ENCODE measurements at regions not wholly inside any gene's neighbourhood (a gene's known extent, or its start where the extent isn't known, plus 50 kb on each side); places are given as distances from the start of the nearest gene placed in this dataset.
"Not testable (repeated sequence)": the region's sequence is repeated elsewhere in the genome, so short reads cannot be mapped to it uniquely, and the experiment has no call there.

DNA sequence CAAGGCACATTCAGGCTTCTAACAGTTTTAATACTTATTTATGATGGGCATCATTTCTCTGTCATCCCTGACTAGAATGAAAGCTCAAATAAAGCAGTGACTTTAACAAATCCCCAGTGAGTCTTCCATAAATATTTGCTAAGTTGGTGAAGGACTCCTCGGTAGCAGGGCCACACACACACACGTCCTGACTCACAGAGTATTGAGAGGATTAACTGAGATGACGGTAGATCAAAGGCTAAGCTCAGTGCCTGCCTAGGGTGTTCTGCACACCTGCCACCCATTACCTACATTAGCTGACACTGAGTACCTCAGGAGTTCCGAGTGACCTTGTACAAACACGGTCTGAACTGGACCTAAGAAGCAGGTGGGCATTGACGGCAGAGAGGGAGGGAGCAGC lies 197.3 kb upstream of the SFSWAP start:
- no peak for DNase-seq (ENCODE audit: low spot score)

GRCh38 chr12:131520553-131520952 lies 190.3 kb upstream of the SFSWAP start:
- DNase-seq (ENCODE audit: low spot score) = not testable (repeated sequence)

DNA sequence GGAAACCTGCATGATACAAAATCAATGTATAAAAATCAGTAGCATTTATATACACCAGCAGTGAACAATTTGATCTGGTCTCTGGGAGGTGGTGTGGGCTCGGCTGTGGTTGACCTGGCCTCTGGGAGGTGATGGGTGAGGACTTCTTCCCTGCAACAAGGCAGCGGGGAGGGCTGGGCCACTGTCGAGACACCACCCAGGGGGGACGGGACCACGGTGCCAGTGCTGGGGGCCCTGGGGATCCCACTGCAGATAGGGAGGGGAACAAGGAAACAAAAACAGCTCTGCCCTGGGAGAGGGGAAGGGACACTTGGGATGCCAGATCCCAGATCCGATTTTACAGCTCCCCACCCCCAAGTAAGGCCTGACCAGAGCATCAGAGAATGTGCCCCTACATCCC lies 189.6 kb upstream of the SFSWAP start:
- no peak for DNase-seq (ENCODE audit: low spot score)

DNA sequence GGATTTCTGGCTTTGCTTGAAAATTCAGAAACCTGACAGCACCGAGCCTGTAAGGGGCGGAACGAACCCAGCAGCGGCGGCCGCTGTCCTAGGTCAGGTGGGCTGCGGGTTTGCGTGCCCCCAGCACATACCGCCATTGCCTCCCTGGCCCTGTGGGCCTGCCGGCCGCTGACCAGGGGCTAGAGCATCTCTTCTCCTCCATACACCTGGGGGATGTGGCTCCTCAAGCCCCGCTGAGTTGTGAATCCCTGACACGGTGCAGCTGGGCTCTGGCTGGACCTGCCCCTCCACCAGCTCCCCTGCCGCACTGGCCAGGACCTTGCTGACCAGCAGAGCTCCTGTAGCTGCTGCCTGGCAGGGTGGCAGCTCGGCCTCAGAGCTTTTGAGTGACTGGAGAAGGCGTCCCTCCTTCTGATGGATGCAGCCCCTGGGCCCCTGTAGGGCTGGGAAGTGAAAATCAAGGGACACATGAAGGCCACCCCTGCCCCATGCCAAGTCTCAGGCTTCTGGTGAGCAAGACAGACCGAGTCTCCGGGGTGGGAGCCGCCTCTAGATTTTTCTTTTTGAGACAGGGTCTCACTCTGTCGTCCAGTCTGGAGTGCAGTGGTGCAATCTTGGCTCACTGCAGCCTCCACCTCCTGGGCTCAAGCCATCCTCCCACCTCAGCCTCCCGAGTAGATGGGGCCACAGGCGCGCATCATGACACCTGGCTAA lies 184.9 kb upstream of the SFSWAP start:
- no peak for DNase-seq (ENCODE audit: low spot score)

DNA sequence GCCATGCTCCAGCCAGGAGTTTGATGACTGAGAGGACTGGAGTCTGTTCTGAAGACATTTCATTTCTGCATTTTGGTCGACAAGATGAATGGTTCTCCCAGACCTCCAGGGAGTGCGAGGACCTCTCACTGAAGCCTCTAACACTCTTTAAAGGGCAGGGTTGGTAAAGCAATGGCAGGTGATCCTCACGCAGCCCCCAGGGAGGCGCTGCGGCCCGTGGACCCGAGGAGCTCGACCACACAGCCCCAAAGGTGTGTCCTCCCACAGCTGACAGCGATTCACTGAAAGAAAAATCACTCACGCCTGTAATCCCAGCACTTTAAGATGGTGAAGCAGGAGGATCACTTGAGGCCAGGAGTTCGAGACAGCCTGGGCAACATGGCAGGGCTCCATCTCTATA lies 183.8 kb upstream of the SFSWAP start:
- no peak for DNase-seq (ENCODE audit: low spot score)

GRCh38 chr12:131527736-131528135 lies 183.2 kb upstream of the SFSWAP start:
- DNase-seq (ENCODE audit: low spot score) = no peak

GRCh38 chr12:131528144-131528543 lies 182.7 kb upstream of the SFSWAP start:
- DNase-seq (ENCODE audit: low spot score) = no peak

DNA sequence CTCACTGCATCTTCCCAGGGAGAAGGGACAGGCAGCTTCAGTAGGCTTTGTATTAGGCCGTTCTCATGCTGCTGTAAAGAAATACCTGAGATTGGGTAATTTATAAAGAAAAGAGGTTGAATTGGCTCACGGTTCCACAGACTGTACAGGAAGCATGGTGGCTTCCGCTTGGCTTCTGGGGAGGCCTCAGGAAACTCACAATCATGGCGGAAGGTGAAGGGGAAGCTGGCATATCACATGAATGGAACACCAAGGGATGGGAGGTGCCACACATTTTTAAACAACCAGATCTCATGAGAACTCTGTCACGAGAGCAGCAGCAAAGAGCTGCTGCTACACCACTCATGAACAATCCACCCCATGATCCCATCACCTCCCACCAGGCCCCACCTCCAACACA lies 182.2 kb upstream of the SFSWAP start:
- no peak for DNase-seq (ENCODE audit: low spot score)

- no peak for DNase-seq (ENCODE audit: low spot score)
Observed at GRCh38 chr12:131529196-131530040, 181.5 kb upstream of the SFSWAP start.

DNA sequence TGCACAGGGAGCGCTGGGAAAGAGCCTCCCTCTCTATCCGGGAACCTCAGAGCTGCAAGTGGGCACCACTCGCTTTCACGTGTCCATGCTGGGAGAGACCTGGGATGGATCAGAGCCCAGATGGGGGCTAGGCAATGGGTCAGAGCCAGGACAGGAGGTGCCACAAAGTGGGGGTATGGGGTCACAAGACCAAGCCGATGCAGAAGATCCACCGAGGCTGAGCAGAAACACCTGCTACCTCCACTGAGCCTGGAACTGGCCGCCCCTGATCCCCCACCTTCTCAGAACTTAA lies 180.9 kb upstream of the SFSWAP start:
- no peak for DNase-seq (ENCODE audit: low spot score)

GRCh38 chr12:131530422-131530821 lies 180.5 kb upstream of the SFSWAP start:
- DNase-seq (ENCODE audit: low spot score) = no peak

- no peak for DNase-seq (ENCODE audit: low spot score)
Observed at GRCh38 chr12:131533139-131533538, 177.8 kb upstream of the SFSWAP start.

DNA sequence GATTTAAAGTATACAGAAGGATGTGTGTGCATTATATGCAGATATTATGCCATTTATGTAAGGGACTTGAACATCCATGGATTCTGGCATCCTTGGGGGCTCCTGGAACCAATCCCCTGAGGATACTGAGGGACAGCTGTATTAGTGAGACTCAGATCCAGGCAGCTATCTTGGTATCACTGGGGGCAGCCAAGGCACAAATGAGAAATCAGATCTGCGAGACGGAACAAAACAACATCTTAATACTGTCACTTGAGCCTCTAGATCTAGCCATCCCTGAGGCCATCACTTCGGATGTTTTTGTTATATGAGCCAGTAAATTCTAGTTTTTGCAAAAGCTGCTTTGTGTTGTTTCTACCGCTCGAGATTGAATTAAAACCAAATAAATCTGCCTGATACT lies 175.1 kb upstream of the SFSWAP start:
- peak; percentile 1 for DNase-seq (ENCODE audit: low spot score)

GRCh38 chr12:131536337-131536736 lies 174.6 kb upstream of the SFSWAP start:
- DNase-seq (ENCODE audit: low spot score) = peak; percentile 6

GRCh38 chr12:131536766-131537165 lies 174.1 kb upstream of the SFSWAP start:
- peak; percentile 7 for DNase-seq (ENCODE audit: low spot score)

DNA sequence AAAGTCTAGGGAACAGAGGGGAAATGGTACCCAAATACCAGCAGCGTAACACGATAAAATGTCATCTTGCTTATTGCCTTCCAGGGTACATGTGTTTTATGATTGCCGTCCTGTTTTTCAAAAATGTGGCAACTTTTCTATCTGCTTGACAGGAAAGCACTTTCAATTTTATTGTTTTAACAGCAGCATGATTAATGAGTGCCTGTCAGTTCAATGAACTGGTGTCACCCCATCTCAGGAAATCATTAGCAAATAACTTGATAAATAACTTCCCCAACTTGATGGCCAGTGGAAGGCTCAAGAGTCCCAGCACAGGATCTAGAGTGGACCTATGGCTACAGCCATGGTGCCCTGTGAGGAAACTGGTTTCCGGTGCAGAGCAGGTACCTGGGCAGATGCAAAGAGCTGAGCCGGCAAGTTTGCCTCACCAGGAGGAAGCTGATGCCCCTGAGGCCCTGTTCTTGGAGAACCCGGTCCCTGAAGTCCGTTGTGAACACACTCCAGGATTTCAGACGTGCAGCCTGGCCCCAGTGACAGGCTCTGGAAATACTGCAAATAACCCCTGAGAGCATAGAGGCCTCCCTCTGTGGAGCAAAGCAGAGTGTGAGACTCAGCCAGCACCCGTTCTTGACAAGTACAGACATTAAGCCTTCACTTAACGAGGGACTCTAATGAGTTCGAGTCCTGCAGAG lies 173.5 kb upstream of the SFSWAP start:
- DNase-seq (ENCODE audit: low spot score) = peak; percentile 4

DNA sequence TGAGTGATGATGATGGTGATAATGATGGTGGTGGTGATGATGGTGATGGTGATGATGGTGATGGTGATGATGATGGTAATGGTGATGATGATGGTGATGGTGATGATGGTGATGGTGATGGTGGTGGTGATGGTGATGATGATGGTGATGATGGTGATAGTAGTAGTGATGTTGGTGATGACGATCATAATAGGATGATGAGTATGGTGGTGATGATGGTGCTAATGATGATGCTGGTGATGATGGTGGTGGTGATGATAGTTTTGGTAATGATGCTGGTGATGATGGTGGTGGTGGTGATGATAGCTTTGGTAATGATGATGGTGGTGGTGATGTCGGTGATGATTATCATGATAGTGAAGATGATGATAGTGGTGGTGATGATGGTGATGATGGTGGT lies 171.5 kb upstream of the SFSWAP start:
- DNase-seq (ENCODE audit: low spot score) = no peak

DNA sequence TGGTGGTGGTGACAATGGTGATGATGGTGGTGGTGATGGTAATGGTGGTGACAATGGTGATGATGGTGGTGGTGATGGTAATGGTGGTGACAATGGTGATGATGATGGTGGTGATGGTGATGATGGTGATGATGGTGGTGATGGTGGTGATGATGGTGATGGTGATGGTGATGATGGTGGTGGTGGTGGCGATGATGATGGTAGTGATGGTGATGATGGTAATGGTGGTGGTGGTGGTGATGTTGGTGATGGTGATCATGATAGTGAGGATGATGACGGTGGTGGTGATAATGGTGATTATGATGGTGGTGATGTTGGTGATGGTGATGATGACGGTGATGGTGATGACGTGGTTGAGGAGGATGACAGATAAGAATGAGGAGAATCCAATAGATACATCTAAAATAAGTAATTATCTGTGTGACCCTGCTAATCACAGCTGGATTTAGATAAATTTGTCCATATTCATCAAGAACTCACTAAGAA lies 170.7 kb upstream of the SFSWAP start:
- no peak for DNase-seq (ENCODE audit: low spot score)

- not testable (repeated sequence) for DNase-seq (ENCODE audit: low spot score)
Observed at GRCh38 chr12:131541512-131541911, 169.4 kb upstream of the SFSWAP start.

DNA sequence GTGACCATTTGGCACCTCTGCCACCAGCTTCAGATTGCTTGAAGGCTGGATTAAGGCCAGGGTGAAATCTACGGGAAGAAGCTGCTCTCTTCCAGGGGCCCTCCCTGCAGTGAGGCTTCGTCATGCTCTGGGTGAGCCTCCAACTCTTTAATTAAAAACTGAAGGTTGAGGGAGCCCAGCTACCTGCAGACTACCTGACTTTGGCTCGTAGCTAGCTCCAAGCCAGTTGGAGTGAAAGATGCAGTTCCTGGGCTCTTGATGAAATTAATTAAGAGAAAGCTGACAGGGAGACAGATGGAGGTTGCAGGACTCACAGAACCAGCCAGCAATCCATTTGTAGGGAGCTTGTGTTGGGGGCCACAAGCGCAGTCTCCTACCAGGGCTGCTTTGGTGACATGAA lies 168.5 kb upstream of the SFSWAP start:
- no peak for DNase-seq (ENCODE audit: low spot score)

DNA sequence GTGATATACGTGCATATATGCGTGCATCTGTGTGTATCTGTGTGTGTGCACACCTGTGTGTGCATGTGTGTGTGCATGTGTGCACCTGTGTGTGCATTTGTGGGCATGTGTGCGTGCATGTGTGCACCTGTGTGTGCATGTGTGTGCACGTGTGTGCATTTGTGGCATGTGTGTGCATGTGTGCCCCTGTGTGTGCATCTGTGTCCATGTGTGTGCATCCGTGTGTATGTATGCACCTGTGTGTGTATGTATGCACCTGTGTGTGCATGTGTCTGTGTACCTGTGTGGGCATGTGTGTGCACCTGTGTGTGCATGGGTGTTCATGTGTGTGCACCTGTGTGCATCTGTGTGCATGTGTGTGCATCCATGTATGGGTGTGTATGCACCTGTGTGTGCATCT lies 167.8 kb upstream of the SFSWAP start:
- no peak for DNase-seq (ENCODE audit: low spot score)

DNA sequence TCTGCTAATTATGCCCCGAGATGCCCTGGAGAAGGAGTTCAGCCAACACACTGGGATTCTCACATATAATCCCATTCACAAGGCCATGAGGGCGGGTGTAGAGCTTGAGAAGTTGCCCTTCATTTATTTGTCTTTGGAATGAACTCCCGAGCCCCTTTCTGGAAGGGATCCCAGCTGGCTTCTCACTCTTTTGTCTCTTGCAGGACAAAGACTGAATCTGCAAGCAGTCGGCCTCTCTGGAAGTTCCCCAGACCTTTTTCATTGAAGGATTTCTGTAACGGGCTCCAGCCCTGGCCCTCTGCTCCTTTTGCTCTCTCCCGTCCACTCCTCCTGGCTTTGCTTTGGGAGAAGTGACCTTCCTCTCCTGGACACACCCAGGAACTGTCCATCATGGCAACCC lies 163.3 kb upstream of the SFSWAP start:
- no peak for DNase-seq (ENCODE audit: low spot score)

DNA sequence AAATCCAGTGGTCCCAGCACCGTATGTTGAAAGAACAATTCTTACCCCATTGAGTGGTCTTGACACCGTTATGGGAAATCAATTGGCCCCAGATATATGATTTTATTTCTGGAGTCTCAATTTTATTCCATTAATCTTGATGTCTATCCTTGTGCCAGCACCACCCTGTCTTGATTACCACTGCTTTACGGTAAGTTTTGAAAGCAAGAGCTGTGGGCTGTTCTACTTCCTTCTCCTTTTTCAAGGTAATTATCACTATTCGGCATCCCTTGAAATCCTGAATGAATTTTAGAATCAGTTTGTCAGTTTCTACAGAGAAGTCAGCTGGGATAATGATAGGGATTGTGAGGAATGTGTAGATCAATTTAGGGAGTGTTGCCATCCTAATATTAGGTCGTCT lies 160.8 kb upstream of the SFSWAP start:
- no peak for DNase-seq (ENCODE audit: low spot score)

Measured in AG20443 (cell line).